SH-SY5Y (cell line): ENCODE measurements at regions not wholly inside any gene's neighbourhood (a gene's known extent, or its start where the extent isn't known, plus 50 kb on each side); places are given as distances from the start of the nearest gene placed in this dataset.

Source experiments
- GATA2 ChIP-seq: IDR thresholded peaks from 2 replicates; pipeline ENCODE4 v1.6.1; 2011; ENCODE audit warnings: mild to moderate bottlenecking, low read depth, low read length
- GATA3 ChIP-seq: IDR thresholded peaks from 2 replicates; pipeline ENCODE4 v1.6.1; 2011; ENCODE audit warnings: low read depth, mild to moderate bottlenecking, low read length, moderate library complexity

- TF ChIP-seq GATA3 (no peak), GATA2 (no peak)
Measured at GRCh38 chr14:37903343-37904191, 304.1 kb upstream of the SSTR1 start.
